Endothelial cell of umbilical vein (primary cell): ENCODE measurements at regions not wholly inside any gene's neighbourhood (a gene's known extent, or its start where the extent isn't known, plus 50 kb on each side); places are given as distances from the start of the nearest gene placed in this dataset.

Experiments used
- EZH2 ChIP-seq: IDR thresholded peaks from 2 replicates; pipeline ENCODE4 v1.6.1; 2012; ENCODE audit warnings: borderline replicate concordance, low read depth, mild to moderate bottlenecking, moderate library complexity, low read length, inconsistent platforms; ENCODE audit not compliant: severe bottlenecking
- JUN ChIP-seq: IDR thresholded peaks from 2 replicates; pipeline ENCODE4 v1.6.1; 2011; ENCODE audit warnings: borderline replicate concordance, low read depth; ENCODE audit not compliant: insufficient read length, insufficient read depth
- MYC ChIP-seq: IDR thresholded peaks from one replicate; pipeline ENCODE4 v1.6.1; 2011; ENCODE audit warnings: mild to moderate bottlenecking, low read depth, low read length
- POLR2AphosphoS5 ChIP-seq: IDR thresholded peaks from 2 replicates; pipeline ENCODE4 v1.6.1; 2012; ENCODE audit warnings: low read depth, mild to moderate bottlenecking, control low read depth, low read length, moderate library complexity; ENCODE audit not compliant: insufficient read depth
- TF ChIP-seq, protein P1 (sequence below), 2 donors: IDR thresholded peaks; 1 replicate in 1 of 2; 2 replicates in 1 of 2; pipeline ENCODE4 v1.5.1; 2011; ENCODE audit warnings: low read length in 2 of 2, mild to moderate bottlenecking in 2 of 2, moderate library complexity in 2 of 2, control low read depth in 1 of 2, inconsistent platforms in 1 of 2, low read depth in 1 of 2; ENCODE audit not compliant: insufficient read depth in 1 of 2; ENCODE audit errors: extremely low read depth in 1 of 2

DNA sequence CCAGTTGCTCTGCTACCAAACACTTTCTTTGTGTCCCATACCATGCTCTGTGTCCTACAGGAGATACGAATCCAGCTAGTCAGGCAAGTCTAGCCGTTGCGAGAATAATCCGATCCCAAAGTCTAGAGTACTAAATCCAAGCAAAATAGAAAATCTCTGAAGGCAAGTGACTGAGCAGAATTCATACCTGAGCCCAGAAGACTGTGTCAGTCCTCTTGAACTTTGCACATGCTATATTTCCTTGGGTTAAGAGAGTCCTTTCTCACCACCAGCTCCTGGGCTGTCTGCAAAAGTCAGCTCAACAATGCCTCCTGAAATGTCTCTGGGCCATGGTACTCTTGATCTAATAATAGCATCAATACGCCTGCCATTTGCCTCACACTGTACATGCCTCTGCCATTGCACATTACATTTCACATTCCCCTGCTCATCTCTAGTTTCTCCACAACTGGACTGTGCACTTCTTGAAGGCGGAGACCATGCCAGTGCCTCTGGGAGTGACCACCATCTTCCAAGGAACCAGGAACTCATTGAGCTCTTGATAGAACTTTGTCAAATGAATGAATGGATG lies 265.8 kb upstream of the ID2 start:
- TF ChIP-seq EZH2 (no peak), POLR2AphosphoS5 (no peak), JUN (no peak), MYC (no peak)
- TF ChIP-seq, protein P1, sequence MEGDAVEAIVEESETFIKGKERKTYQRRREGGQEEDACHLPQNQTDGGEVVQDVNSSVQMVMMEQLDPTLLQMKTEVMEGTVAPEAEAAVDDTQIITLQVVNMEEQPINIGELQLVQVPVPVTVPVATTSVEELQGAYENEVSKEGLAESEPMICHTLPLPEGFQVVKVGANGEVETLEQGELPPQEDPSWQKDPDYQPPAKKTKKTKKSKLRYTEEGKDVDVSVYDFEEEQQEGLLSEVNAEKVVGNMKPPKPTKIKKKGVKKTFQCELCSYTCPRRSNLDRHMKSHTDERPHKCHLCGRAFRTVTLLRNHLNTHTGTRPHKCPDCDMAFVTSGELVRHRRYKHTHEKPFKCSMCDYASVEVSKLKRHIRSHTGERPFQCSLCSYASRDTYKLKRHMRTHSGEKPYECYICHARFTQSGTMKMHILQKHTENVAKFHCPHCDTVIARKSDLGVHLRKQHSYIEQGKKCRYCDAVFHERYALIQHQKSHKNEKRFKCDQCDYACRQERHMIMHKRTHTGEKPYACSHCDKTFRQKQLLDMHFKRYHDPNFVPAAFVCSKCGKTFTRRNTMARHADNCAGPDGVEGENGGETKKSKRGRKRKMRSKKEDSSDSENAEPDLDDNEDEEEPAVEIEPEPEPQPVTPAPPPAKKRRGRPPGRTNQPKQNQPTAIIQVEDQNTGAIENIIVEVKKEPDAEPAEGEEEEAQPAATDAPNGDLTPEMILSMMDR (IDR thresholded peaks at IDR 0.05; ENCODE audit: extremely low read depth in 1 of 2, insufficient read depth in 1 of 2, low read depth in 1 of 2, low read length in 2 of 2) = no peak
